Gastroesophageal sphincter (tissue), 3 donors: ENCODE measurements at regions not wholly inside any gene's neighbourhood (a gene's known extent, or its start where the extent isn't known, plus 50 kb on each side); places are given as distances from the start of the nearest gene placed in this dataset.

ENCODE experiments used
- EP300 ChIP-seq: sonication (generic); formaldehyde crosslinking; IDR thresholded peaks from one replicate; pipeline ENCODE4 v1.6.1; 2017; ENCODE audit warnings: antibody characterized with exemption, mild to moderate bottlenecking
- POLR2A ChIP-seq, 2 donors: fragments of 450-650 bp; IDR thresholded peaks; one replicate each; pipeline ENCODE4 v1.6.1; 2017; ENCODE audit warnings: antibody characterized with exemption in 2 of 2, mild to moderate bottlenecking in 2 of 2, moderate library complexity in 1 of 2
- POLR2AphosphoS5 ChIP-seq: sonication (generic); formaldehyde crosslinking; IDR thresholded peaks from one replicate; pipeline ENCODE4 v1.6.1; 2017; ENCODE audit warnings: antibody characterized with exemption
- TF ChIP-seq, protein P1 (sequence below), 4 experiments: fragments of 200-600 bp in 2 of 4; fragments of 450-650 bp in 2 of 4; sonication (generic) in 1 of 4; IDR thresholded peaks; one replicate each; pipeline ENCODE4 v1.5.1; 2017 to 2019; ENCODE audit warnings: antibody characterized with exemption in 4 of 4, mild to moderate bottlenecking in 2 of 4, moderate library complexity in 2 of 4

DNA sequence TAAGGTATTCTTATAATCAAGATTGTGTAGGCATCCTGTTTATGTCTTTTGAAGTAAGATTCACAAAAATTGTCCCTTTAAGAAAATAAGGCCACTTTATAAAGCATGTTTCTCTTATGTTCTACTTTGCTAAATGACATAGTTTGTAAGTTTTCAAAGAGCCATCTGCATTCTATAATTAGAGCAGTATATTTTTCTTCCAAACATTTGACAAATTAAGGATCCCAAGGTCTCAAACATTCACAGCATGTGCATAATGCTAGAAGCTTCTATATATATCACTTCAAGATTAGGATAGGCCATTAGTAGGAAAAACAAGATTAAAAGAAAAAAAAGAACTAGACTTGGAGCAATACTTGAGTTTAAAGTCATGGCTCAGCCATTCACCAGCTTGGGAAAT lies 55.9 kb upstream of the DOK5 start:
- TF ChIP-seq POLR2A (IDR thresholded peaks at IDR 0.05) (no peak), EP300 (no peak), POLR2AphosphoS5 (no peak)
- TF ChIP-seq, protein P1, sequence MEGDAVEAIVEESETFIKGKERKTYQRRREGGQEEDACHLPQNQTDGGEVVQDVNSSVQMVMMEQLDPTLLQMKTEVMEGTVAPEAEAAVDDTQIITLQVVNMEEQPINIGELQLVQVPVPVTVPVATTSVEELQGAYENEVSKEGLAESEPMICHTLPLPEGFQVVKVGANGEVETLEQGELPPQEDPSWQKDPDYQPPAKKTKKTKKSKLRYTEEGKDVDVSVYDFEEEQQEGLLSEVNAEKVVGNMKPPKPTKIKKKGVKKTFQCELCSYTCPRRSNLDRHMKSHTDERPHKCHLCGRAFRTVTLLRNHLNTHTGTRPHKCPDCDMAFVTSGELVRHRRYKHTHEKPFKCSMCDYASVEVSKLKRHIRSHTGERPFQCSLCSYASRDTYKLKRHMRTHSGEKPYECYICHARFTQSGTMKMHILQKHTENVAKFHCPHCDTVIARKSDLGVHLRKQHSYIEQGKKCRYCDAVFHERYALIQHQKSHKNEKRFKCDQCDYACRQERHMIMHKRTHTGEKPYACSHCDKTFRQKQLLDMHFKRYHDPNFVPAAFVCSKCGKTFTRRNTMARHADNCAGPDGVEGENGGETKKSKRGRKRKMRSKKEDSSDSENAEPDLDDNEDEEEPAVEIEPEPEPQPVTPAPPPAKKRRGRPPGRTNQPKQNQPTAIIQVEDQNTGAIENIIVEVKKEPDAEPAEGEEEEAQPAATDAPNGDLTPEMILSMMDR (IDR thresholded peaks at IDR 0.05): no peak
